ENCODE measurements at regions not wholly inside any gene's neighbourhood (a gene's known extent, or its start where the extent isn't known, plus 50 kb on each side); places are given as distances from the start of the nearest gene placed in this dataset.

DNA sequence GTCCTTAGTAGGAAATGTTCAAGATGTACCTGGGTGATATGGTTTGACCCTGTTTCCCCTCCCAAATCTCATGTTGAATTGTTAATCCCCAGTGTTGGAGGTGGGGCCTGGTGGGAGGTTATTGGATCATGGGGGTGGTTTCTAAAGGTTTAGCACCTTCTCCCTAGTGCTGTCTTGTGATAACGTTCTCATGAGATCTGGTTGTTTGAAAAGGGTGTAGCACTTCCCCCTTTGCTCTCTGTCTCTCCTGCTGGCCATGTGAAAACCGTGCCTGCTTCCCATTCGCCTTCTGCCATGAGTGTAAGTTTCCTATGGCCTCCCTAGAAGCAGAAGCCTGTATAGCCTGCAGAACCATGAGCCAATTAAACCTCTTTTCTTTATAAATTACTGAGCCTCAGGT, 353.0 kb upstream of the SFSWAP start:
- Histone ChIP-seq H3K36me3 (ENCODE audit: control insufficient read depth, insufficient read depth, low read length) (no peaks in the 10 kb centered on the region), H3K4me3 (ENCODE audit: low read depth, low read length) (no peak overlapping the region), H3K27me3 (ENCODE audit: control insufficient read depth, insufficient read depth, low read length) (no peaks in the 10 kb centered on the region)
- no peak for DNase-seq (ENCODE audit: low read depth)
- TF ChIP-seq, protein P1, sequence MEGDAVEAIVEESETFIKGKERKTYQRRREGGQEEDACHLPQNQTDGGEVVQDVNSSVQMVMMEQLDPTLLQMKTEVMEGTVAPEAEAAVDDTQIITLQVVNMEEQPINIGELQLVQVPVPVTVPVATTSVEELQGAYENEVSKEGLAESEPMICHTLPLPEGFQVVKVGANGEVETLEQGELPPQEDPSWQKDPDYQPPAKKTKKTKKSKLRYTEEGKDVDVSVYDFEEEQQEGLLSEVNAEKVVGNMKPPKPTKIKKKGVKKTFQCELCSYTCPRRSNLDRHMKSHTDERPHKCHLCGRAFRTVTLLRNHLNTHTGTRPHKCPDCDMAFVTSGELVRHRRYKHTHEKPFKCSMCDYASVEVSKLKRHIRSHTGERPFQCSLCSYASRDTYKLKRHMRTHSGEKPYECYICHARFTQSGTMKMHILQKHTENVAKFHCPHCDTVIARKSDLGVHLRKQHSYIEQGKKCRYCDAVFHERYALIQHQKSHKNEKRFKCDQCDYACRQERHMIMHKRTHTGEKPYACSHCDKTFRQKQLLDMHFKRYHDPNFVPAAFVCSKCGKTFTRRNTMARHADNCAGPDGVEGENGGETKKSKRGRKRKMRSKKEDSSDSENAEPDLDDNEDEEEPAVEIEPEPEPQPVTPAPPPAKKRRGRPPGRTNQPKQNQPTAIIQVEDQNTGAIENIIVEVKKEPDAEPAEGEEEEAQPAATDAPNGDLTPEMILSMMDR (IDR thresholded peaks at IDR 0.05; ENCODE audit: insufficient read depth, low read length, poor library complexity, severe bottlenecking), result no peak

DNA sequence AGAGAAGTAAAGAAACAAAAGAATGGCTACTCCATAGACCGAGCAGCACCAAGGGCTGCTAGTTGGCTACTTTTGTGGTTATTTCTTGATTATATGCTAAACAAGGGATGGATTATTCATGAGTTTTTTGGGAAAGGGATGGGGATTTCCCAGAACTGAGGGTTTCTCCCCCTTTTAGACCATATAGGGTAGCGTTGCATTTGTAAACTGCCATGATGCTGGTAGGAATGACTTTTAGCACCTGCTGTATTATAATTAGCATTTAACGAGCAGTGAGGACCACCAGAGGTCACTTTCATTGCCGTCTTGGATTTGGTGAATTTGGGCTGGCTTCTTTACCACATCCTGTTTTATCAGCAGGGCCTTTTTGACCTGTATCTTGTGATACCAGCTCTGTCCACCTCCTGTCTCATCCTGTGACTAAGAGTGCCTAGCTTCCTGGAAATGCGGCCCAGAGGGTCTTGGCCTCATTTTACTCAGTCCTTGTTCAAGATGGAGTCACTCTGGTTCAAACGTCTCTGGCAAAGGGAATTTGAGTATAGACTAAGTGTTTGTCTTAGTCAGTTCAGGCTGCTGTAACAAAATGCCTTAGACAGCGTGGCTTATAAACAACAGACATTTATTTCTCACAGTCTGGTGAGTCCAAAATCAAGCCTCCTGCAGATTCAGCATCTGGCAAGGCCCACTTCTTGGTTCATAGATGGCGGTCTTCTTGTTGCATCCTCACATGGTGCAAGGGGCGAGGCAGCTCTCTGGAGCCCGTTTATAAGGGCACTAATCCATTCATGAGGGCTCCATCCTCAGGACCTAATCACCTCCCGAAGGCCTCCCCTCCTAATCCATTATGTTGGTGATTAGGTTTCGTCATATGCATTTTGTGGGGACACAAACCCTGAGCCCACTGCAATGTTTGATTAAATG, 348.3 kb upstream of the SFSWAP start:
- TF ChIP-seq, protein P1 (IDR thresholded peaks at IDR 0.05; ENCODE audit: insufficient read depth, low read length, poor library complexity, severe bottlenecking), result no peak
- no peaks in the 10 kb centered on the region for H3K36me3 ChIP-seq (ENCODE audit: control insufficient read depth, insufficient read depth, low read length)
- H3K27me3 ChIP-seq (ENCODE audit: control insufficient read depth, insufficient read depth, low read length), result no peaks in the 10 kb centered on the region
- DNase-seq (ENCODE audit: low read depth), result no peak
- no peak overlapping the region for H3K4me3 ChIP-seq (ENCODE audit: low read depth, low read length)

DNA sequence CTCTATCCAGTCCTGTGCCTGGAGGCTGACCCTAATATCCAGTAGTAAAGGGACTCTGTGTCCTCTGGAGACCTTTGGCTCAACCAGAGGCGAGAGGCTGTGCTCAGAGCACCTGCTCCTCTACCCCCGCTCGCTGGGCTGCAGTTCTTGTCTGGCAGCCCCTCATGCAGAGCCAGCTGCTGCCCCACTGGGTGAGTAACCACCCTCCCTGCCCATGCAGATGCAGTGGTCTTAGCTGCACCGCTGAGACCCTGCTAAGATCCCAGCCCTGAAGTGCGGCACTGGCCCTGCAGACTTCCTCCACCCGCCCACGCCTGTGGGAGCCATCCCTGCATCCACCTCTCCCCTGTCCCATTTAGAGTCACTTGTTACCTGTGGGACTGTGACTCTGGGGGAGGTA, 347.5 kb upstream of the SFSWAP start:
- TF ChIP-seq, protein P1 (IDR thresholded peaks at IDR 0.05; ENCODE audit: insufficient read depth, low read length, poor library complexity, severe bottlenecking), result no peak
- DNase-seq (ENCODE audit: low read depth), result no peak
- Histone ChIP-seq H3K4me3 (ENCODE audit: low read depth, low read length) (no peak overlapping the region), H3K27me3 (ENCODE audit: control insufficient read depth, insufficient read depth, low read length) (no peaks in the 10 kb centered on the region), H3K36me3 (ENCODE audit: control insufficient read depth, insufficient read depth, low read length) (no peaks in the 10 kb centered on the region)

DNA sequence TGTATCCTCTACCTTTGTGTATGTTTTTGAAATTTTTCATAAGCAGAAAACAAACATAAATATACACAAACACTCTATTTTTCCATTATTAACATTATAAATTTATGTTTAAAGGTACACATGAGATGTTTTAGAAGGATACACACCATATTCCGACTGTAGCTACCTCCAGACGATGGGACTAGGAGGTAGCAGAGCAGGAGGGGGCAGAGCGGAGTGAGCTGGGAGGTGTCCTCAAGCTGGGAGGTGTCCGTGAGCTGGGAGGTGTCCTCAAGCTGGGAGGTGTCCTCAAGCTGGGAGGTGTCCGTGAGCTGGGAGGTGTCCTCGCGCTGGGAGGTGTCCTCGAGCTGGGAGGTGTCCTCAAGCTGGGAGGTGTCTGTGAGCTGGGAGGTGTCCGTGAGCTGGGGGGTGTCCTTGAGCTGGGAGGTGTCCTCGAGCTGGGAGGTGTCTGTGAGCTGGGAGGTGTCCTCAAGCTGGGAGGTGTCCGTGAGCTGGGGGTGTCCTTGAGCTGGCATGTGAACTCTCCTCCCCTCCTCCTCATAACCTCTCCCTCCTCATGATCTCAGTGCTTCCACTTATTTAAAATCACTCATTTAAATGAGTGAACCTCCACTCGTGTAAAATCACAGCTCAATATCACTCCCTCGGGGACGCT, 346.9 kb upstream of the SFSWAP start:
- Histone ChIP-seq H3K36me3 (ENCODE audit: control insufficient read depth, insufficient read depth, low read length) (no peaks in the 10 kb centered on the region), H3K27me3 (ENCODE audit: control insufficient read depth, insufficient read depth, low read length) (no peaks in the 10 kb centered on the region), H3K4me3 (ENCODE audit: low read depth, low read length) (no peak overlapping the region)
- TF ChIP-seq, protein P1 (IDR thresholded peaks at IDR 0.05; ENCODE audit: insufficient read depth, low read length, poor library complexity, severe bottlenecking), result no peak
- DNase-seq (ENCODE audit: low read depth), result no peak

DNA sequence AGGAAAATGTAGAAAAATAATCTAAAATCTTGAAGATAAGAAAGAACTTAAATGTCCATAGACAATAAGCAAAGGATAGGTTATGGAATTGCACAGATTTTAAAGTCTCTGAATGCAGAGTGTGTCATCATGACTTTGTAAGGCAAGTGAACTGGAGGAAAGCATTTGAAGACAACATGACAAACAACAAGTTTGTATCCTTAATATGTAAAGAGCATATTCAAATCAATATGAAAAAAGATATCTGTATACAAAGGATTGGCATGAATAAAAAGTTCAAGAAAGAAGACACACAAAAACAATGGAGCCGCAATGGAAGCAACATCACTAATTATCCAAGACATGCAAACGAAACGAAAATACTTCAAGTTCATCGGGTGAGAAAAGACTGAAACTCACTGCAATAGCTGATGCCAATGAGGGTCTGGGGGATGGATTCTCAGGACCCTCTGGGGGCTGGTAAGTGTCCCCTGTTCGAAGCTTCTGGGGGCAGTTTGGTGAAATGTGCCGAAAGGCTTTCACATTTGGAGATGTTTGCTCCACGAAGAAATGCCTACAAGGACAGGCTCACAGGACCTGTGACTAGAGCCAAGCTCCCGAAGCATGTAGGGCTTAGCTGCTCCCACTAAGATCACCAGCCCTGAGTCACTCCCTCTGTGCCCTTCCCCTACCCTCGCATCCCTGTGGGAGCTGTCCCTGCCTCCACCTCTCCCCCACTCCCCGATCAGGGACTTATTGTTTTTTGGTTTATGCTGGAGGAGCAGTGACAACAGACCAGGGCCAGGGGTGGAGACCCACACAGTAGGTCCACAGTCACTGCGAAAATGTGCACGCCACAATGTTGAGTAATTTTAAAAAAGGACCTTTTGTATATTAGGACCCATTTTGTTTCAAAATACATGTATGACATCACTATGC, 345.7 kb upstream of the SFSWAP start:
- Histone ChIP-seq H3K27me3 (ENCODE audit: control insufficient read depth, insufficient read depth, low read length) (no peaks in the 10 kb centered on the region), H3K4me3 (ENCODE audit: low read depth, low read length) (no peak overlapping the region), H3K36me3 (ENCODE audit: control insufficient read depth, insufficient read depth, low read length) (no peaks in the 10 kb centered on the region)
- TF ChIP-seq, protein P1 (IDR thresholded peaks at IDR 0.05; ENCODE audit: insufficient read depth, low read length, poor library complexity, severe bottlenecking), result no peak
- DNase-seq (ENCODE audit: low read depth), result no peak
